HG03469 (cell line): ENCODE measurements at regions not wholly inside any gene's neighbourhood (a gene's known extent, or its start where the extent isn't known, plus 50 kb on each side); places are given as distances from the start of the nearest gene placed in this dataset.

Source experiments
- ATAC-seq: cut with Tn5 transposase; IDR thresholded peaks from one replicate; pipeline ENCODE4 v1.9.1; 2021; ENCODE audit warnings: mild to moderate bottlenecking, moderate library complexity, moderate number of reproducible peaks; ENCODE audit not compliant: unreplicated experiment

- no peak for ATAC-seq
Observed at GRCh38 chrX:39519030-39519488, 578.7 kb downstream of the BCOR start.

- no peak for ATAC-seq
Observed at GRCh38 chrX:39519566-39520301, 578.0 kb downstream of the BCOR start.

- no peak for ATAC-seq
Observed at GRCh38 chrX:39525758-39526157, 572.0 kb downstream of the BCOR start.

- ATAC-seq: no peak
Observed at GRCh38 chrX:39527025-39527424, 570.7 kb downstream of the BCOR start.

GRCh38 chrX:39528161-39528916, 569.4 kb downstream of the BCOR start:
- ATAC-seq: no peak

GRCh38 chrX:39532761-39533160, 565.0 kb downstream of the BCOR start:
- ATAC-seq: no peak

- no peak for ATAC-seq
Observed at GRCh38 chrX:39534949-39535348, 562.8 kb downstream of the BCOR start.

GRCh38 chrX:39536211-39536610, 561.5 kb downstream of the BCOR start:
- ATAC-seq: no peak

GRCh38 chrX:39541881-39542280, 555.9 kb downstream of the BCOR start:
- no peak for ATAC-seq

GRCh38 chrX:39542316-39542715, 555.4 kb downstream of the BCOR start:
- no peak for ATAC-seq

GRCh38 chrX:39550795-39551361, 546.9 kb downstream of the BCOR start:
- no peak for ATAC-seq

GRCh38 chrX:39551762-39552161, 546.0 kb downstream of the BCOR start:
- no peak for ATAC-seq

- ATAC-seq: no peak
Observed at GRCh38 chrX:39555431-39555830, 542.3 kb downstream of the BCOR start.

GRCh38 chrX:39556056-39556455, 541.7 kb downstream of the BCOR start:
- ATAC-seq: no peak

GRCh38 chrX:39559229-39559628, 538.5 kb downstream of the BCOR start:
- ATAC-seq: no peak

GRCh38 chrX:39560271-39560670, 537.5 kb downstream of the BCOR start:
- no peak for ATAC-seq

- ATAC-seq: no peak
Observed at GRCh38 chrX:39563178-39563577, 534.6 kb downstream of the BCOR start.

GRCh38 chrX:39564751-39565150, 533.0 kb downstream of the BCOR start:
- ATAC-seq: no peak

- ATAC-seq: no peak
Observed at GRCh38 chrX:39574178-39574577, 523.6 kb downstream of the BCOR start.

GRCh38 chrX:39576041-39576872, 521.5 kb downstream of the BCOR start:
- no peak for ATAC-seq
